Stimulated activated CD4-positive, alpha-beta T cell treated with anti-CD3 and anti-CD28 coated beads, Interleukin-12 subunit alpha, Interleukin-12 subunit beta, amount 100 ng/mL, for 4 hours (primary cell): ENCODE measurements at regions not wholly inside any gene's neighbourhood (a gene's known extent, or its start where the extent isn't known, plus 50 kb on each side); places are given as distances from the start of the nearest gene placed in this dataset.
"Not testable (repeated sequence)": the region's sequence is repeated elsewhere in the genome, so short reads cannot be mapped to it uniquely, and the experiment has no call there.

Experiments used
- DNase-seq: peaks from one replicate; pipeline ENCODE4 v3.0.0-alpha.2; 2020

DNA sequence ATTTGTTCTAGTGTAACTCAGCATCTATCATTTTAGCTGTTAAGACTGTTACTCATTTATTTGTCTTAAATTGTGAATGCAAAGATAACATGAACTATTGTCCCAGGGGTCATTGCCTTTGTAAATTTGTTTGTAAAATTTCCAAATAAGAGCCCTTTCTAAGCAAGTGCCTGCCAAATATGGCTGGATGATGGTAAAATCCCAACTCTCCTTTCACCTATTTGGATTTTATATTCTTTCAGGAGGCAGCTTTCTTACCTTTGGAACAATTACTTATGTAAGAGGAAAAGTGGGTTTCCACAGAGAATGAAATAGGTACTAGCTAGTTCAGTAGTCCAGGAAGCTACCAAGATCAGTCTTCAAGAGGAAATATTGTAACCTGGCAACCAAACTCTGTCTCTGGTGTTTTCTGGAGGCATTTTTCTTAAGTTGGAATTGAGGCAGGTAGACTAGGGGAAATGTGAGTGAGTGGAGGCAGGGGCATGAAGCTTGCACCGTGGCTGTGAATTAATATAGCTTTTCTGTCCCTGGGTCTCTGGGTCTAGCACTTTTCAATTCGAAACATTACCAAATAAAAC, 88.5 kb upstream of the XIST start:
- DNase-seq: no peak

DNA sequence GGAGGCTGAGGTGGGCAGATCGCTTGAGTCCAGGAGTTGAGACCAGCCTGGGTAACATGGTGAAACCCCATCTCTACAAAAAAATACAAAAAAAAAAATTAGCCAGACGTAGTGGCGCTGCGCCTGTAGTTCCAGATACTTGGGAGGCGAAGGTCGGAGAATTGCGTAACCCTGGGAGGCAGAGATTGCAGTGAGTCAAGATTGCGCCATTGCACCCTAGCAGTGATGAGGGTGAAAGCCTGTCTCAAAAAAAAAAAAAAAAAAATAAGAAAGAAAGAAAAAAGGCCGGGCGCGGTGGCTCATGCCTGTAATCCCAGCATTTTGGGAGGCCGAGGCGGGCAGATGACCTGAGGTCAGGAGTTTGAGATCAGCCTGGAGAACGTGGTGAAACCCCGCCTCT, 85.3 kb upstream of the XIST start:
- DNase-seq: not testable (repeated sequence)

DNA sequence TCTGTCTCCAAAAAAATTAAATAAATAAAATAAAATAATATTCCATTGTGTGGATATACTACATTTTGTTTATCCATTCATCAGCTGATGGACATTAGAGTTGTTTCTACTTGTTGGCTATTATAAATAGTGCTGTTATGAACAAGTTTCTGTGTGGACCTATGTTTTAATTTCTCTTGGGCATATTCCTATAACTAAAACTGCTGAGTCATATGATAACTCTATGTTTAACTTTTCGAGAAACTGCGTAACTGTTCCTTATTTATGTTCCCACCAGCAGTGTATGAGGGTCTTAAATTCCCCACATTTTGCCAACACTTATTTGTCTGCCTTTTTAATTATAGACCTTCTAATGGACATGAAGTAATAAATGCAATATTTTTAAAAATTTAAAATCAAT, 80.0 kb upstream of the XIST start:
- DNase-seq: no peak

DNA sequence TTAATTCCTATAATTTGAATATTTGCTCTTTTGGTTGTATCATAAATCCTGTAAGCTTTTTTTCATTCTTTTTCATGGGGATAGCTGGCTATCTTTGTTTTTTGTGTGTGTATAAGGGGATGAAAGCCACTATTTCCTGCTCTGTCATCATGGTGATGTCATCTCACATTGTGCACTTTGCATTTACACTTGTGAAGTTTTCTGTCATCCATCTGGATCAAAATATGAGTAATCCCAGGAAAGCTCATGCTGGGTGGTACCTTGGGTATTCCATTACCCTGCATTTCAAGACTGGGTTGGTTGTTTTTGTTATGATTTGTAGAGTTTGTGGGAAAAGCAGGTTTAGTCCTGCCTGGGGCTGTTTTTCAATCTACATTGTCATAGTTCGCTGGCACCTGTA, 77.8 kb upstream of the XIST start:
- no peak for DNase-seq

DNA sequence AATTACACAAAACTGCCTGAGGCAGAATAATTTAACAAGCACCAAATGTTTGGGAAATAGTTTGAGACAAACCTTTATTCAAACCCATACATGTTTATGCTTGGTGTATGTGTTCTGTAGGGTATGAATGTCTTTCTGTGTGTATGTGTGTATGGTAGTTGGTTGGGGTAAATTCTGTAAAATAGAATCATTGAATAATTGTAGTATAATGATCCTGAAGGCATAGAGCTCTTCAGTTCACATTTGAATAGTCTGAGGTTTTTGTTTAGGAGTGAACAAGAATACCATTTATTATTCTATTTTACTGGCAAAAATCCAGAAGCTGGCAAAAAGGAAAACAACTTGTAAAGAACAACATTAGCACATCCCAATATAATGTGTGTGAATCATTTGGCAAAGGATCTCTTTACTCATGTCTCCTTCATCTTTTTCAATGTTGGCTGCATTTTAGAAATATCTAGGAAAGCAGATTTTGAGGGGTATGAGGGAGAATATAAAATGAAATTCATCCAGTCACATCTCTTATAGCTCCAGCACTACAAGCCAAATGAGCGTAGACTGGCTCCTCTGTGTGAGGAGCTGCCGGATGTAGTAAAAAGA, 70.4 kb upstream of the XIST start:
- DNase-seq: no peak

DNA sequence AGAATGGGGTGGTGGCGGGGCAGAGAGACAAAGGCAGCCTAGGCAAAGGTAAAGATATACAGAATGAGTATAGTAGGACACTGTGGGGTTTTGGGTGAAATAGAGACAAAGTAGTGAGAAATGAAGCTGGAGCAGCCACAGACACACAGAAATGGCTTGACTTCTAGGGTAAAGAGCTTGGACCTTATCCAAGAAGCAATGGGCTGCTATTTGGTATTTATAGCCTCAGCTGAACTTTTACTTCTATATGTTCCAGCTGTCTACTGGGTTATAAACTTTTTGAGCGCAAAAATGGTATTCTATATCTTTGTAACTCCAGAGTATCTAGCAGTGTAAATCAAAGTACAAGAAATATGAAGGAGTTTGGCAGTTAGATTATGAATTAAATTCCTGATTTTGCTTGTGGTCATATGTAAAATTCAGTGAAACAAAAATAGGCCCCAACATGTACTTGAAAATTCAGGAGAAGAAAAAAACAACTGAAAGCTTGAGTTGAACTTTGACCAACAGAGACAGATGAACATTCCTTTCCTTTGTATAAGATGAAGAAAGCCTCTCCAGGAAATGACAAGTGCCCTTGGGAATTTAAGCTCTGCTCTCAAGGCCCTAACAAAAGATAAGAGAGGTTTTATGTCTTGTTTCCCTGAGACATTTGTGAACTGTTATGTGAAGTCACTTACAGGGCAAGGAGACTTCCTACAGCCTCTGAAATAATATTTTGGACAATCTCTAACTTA, 64.6 kb upstream of the XIST start:
- no peak for DNase-seq

DNA sequence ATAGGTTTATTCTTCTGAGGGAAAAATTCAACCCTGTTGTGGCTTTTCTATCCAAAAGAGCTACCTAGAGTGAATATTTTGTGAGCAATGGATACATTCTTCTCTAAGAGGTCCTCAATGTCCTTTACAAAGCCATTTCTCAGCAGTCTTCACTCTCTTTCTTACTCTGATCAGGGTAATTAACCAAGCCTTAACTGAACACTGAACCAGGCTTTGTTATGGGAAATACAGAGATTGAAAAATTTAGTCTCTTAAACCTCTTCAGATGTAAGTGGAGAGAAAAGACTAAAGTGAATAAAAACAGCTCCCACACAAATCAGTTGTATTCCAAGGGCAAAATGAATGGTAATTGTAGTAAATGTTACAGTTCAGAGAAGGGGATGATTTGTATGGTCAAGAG, 64.0 kb upstream of the XIST start:
- no peak for DNase-seq

DNA sequence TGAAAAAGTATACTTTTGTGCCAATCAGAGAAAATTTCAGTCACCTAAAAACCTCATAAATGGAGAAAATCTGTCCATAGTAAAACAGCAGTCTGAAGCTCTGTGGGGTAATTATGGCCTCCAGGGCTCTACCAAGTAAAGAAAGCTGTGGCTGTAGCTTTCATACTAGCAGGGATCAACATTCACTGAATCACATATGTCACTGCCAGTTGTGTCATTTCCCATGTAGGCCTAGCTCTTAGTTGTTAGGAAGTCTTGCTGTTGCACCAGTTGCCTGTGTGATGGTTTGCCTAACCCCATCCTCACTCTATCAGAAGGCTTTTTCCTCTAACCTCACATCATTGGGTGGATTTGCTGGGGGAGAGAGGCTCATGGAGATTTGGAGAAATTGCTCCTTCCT, 62.3 kb upstream of the XIST start:
- DNase-seq: not testable (repeated sequence)

DNA sequence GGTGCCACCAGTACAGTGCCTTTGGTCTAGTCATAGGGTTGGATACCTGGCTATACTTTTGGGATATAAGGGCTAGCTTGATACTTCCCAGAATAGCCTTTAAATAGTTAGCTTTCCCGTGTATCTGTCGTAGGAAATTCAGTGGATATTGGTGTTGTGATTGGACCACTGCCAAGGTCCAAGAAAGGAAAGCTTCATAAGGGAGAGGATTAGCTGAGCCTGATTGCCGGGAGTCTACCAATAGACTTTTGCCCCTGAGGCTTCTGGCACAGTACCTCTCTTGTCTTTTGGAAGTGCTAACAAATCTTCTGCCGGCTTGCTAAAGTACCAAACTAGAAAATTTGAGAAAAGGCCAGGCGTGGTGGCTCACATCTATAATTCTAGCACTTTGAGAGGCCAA, 61.1 kb upstream of the XIST start:
- DNase-seq: no peak

DNA sequence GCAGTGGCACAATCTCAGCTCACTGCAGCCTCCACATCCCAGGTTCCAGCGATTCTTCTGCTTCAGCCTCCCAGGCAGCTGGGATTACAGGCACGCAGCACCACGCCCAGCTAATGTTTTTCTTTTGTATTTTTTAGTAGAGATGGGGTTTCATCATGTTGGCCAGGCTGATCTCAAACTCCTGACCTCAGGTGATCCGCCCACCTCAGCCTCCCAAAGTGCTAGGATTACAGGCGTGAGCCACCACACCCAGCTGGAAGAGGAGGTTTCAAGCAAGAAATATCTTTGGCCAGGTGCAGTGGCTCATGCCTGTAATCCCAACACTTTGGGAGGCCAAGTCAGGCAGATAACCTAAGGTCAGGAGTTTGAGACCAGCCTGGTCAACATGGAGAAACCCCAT, 59.4 kb upstream of the XIST start:
- DNase-seq: not testable (repeated sequence)

DNA sequence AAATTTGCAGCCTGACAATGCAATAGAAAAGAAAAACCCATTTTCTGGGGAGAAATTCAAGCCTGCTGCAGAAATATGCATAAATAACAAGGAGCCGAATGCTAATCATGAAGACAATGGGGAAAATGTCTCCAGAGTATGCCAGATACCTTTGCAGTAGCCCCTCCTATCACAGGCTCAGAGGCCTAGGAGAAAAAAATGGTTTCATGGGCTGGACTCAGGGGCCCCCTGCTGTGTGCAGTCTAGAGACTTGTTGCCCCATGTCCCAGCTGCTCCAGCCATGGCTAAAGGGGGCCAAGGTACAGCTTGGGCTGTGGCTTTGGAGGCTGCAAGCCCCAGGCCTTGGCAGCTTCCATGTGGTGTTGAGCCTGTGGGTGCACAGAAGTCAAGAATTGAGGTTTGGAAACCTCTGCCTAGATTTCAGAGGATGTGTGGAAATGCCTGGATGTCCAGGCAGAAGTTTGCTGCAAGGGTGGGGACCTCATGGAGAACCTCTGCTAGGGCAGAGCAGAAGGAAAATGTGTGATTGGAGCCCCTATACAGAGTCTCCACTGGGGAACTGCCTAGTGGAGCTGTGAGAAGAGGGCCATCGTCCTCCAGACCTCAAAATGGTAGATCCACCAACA, 53.3 kb upstream of the XIST start:
- DNase-seq: not testable (repeated sequence)

DNA sequence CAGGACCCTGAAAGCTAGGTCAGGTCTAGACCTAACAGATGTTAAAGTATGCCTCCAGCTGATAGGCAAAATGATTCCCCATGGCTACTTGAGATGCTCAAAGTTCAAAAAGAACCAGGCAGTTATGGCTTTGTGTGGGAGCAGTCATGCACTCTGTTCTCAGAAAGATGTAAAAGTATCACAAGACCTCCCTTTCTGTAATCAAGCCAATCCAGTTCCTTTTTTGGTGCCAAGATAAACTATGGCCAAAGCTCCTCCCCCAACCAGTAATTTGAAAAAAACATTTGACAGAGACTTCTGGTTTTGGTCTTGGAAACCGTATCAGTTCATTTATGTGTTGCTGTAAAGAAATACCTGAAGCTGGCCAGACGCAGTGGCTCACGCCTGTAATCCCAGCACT, 51.4 kb upstream of the XIST start:
- DNase-seq: no peak
